ENCODE measurements at regions not wholly inside any gene's neighbourhood (a gene's known extent, or its start where the extent isn't known, plus 50 kb on each side); places are given as distances from the start of the nearest gene placed in this dataset.

- TF ChIP-seq TAF1 (IDR thresholded peaks at IDR 0.05; ENCODE audit: low read depth) (no peak), REST (IDR thresholded peaks at IDR 0.05; ENCODE audit: low read depth) (no peak), EP300 (IDR thresholded peaks at IDR 0.05; ENCODE audit: borderline replicate concordance) (no peak), NFIC (IDR thresholded peaks at IDR 0.05) (no peak)
Observed at GRCh38 chr17:71402661-71403141, 718.1 kb upstream of the SOX9 start.
